SW480 (cell line): ENCODE measurements at regions not wholly inside any gene's neighbourhood (a gene's known extent, or its start where the extent isn't known, plus 50 kb on each side); places are given as distances from the start of the nearest gene placed in this dataset.

Experiments
- DNase-seq: peaks from one replicate; pipeline ENCODE4 v3.0.0-alpha.2; 2016; ENCODE audit warnings: low spot score

DNA sequence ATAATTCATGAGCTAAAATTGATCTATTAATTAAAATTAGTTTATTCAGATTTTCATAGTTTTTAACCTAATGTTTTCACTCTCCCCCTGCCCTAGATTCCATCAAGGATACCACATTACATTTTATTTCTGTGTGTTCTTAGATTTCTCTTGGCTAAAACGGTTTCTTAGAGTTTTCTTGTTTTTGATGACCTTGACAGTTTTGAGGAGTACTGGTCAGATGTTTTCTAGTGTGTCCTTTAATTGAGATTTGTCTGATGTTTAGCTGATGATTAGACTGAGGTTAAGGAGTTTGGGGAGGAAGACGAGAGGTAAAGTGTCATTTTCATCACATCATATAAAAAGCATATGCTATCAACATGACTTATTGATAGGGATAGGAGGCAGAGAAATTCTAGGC lies 475.9 kb downstream of the SQOR start:
- DNase-seq = no peak

DNA sequence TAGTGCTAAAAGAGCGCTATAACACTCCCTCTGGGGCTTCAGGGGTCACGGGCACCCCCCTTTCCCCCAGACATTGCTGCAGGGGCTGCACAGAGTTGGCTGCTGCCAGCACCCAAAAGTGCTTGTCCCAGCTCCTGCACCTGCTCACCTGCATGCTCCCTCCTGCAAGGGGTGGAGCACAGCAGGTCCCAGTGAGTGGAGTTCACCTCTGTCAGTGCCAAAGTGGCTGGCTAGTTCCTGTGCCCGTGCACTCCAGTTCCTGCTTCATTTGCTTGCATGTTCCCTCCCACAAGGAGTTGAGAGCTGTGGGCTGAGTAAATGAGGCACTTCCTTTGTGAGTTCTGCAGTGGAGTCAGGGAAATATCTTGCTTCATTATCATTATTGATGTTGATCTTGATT lies 476.9 kb downstream of the SQOR start:
- no peak for DNase-seq

DNA sequence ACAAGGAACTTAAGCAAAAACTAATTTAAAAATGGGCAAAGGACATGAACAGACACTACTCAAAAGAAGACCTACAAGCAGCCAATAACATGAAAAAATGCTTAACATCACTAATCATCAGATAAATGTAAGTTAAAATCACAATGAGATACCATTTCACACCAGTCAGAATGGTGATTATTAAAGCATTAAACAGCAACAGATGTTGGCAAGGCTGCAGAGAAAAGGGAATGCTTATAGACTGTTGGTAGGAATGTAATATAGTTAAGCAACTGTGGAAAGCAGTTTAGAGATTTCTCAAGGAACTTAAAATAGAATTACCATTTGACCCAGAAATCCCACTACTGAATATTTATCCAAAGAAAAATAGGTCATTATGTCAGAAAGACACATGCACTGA lies 482.2 kb downstream of the SQOR start:
- DNase-seq = no peak

DNA sequence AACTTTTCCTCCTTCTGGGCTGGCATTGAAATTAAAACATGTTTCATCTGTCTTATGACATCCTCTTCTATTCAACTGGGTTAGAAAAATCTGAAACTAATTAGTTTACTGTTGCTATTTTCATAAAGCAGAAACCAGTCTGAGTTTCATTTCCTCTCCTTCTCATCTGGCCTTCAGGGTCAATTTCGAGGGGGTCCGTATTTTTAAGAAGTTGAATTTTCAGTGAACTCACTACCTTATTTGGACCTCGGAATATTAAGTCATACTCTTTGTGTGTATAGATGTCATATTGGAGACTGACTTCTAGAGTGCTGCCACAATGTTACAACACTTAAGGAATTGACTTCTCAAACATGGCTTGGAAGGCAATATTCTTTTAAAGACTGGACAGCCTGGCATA lies 485.9 kb downstream of the SQOR start:
- no peak for DNase-seq

DNA sequence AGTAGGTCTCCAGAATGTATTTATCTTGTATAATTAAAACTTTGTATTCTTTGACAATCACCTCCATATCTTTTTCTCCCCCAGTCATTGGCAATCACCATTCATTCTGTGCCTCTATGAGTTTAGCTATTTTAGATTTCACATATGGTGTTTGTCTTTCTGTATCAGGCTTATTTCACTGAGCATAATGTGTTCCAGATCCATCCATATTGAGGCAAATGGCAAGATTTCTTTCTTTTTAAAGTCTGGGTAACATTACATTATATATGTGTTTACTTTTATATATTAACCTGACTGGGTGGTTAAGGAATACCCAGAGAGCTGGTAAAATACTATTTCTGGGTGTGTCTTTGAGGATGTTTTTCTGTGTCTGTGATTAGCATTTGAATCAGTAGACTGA lies 486.6 kb downstream of the SQOR start:
- no peak for DNase-seq

DNA sequence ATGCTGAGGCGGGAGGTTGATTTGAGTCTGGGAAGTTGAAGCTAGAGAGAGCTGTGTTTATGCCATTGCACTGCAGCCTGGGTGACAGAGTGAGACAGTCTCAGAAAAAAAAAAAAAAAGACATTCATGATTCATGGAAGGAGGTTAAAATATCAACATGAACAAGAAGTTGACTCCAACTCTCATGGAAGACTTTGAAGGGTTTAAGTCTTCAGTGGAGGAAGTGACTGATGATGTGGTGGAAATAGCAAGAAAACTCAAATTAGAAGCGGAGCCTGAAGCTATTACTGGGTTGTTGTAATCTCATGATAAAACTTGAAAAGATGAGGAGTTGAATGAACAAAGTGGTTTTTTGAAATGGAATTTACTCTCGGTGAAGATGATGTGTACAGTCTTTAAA lies 491.8 kb downstream of the SQOR start:
- no peak for DNase-seq

DNA sequence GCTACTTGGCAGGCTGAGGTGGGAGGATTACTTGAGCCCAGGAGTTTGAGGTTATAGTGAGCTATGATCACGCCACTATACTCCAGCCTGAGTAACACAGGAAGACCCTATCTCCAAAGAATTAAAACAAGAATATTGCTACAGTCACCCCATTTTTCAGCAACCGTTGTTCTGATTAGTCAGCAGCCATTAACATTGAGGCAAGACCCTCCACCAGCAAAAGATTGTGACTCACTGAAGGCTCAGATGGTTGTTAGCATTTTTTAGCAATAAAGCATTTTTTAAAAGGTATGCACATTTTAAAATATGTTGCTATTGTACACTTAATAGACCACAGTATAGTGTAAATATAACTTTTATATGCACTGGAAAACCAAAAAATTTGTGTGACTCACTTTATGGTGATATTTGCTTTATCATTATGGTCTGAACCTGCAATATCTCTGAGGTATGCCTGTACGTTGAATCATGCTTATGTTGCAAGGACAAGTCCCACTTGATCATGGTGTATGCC lies 492.6 kb downstream of the SQOR start:
- no peak for DNase-seq

DNA sequence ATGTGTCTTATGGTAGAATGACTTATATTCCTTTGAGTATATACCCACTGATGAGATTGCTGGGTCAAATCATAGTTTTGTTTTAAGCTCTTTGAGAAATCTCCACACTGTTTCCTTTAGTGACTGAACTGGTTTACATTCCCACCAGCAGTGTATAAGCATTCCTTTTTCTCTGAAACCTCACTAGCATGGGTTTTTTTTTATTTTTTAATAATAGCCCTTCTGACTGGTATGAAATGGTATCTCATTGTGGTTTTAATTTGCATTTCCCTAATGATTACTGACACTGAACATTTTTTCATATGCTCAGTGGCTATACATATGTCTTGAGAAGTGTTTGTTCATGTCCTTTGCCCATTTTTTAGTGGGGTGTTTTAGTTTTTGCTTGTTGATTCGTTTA lies 494.3 kb downstream of the SQOR start:
- DNase-seq = no peak

DNA sequence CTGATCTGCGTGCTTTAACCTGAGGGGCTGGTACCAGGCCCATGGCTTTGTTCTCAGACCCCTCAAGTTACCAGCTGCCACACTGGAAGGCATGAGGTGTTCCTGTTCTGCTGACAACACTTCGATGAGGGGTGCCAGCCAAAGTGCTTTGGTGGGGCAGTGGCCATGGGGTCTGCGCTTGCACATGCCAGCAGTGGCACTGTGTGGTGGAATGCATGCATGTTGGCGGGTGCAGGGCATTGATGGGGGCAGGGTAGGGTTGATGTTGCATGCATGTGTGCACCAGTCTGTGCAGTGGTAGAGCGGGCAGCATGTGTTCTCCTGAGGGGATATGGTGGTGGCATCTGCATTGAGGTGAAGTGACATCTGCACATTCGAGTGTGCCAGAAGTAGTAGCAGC lies 497.0 kb downstream of the SQOR start:
- DNase-seq = no peak

DNA sequence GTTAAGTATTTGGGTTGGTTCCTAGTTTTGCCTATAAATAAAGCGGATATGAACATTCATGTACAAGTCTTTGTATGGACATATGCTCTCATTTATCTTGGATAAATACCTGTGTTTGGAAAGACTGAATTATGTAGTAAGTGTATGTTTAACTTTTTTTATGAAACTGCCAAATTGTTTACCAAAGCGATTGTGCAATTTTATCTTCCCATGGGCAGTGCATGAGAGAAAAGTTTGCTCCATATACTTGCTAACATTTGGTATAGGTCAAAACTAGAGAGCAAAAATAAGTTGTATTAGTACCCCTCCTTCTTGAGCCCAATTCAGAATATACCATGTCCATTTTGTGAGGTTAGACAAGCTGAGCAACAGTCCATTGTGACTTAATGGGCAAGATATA lies 502.6 kb downstream of the SQOR start:
- DNase-seq = no peak

DNA sequence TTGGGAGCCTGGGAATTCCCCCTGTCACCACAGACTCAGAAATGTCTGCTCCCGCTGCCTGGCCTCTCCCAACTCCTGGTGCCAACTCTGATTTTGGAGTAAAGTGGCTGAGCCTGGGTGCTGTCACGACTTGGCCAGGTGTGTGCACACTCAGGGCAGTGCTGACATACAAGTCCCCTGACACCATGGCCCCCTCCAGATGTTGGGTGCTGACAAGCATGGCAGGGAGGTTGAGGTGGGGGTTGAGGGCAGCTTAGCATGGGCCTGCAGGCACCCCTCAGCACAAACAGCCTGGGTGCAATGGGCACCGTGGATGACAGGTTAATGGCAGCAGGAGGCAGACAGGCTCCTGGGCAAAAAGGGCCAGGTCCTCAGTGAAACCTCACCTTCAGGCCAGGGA lies 511.2 kb downstream of the SQOR start:
- DNase-seq = no peak

DNA sequence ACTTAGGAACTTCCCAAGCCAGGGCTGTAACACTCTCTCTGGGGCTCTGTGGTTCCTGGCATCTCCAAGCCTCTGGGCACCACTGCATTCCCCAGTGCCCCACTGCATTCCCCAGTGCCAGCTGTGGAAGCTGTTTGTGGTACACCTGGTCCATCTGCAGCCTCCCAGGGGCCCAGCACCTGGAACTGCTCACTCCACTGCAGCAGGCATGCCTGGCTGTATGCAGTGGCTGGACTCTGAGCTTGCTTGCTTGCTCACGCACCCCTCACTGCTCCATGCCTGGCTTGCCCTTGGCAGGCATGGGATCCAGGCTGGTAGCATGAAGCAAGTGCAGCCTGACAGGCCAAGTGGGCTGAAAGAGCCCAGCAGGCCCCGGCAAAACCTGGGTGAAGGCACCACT lies 512.1 kb downstream of the SQOR start:
- DNase-seq = no peak

DNA sequence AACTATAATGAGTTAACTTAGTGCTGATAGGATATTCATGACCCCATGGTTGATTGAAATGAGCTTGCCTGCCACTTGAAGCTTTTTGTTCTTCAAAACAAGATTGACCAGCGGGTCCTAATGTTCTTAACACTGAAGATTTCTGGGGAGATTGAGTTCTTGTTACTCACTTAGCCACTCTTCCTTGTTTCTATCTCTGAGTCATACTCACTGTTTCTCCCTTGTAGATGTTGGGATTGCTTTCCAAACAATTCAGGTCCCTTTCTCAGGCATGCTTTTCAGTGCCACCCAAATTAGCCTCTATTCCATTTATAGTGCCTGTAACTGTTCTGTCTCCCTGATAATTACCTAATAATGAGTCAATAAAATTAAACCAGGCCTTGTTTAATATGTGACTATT lies 517.0 kb downstream of the SQOR start:
- no peak for DNase-seq

DNA sequence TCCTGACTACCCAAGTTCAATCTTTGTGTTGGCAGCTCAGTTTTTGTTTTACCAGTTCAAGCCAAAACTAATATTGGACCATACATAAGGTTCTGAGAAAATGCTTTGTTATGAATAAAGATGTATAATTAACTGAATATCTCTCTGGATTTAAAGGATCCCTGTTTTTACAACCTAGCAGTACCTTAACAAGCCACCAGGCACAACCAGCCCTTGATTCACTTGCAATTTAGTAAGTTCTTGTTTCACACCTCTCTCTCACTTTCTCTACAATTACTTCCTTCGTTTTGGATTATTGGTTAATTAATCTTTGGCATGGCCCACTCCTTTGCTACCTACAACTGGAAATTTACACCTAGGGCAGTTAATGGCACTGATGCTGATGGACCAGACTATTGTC lies 531.9 kb downstream of the SQOR start:
- no peak for DNase-seq

DNA sequence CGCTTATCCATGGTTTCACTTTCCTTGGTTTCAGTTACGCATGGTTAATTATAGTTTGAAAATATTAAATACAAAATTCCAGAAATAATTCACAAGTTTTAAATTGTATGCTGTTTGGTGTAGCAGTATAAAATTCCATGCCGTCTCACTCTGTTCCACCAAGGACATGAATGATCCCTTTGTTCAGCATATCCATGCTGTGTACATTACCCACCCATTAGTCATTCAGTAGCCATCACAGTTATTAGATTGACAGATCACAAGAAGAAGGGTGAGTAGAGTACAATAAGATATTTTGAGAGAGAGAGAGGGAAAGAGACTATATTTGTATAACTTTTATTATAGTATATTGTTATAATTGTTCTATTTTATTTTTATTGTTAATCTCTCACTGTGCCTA lies 535.5 kb downstream of the SQOR start:
- peak; percentile 1 for DNase-seq

DNA sequence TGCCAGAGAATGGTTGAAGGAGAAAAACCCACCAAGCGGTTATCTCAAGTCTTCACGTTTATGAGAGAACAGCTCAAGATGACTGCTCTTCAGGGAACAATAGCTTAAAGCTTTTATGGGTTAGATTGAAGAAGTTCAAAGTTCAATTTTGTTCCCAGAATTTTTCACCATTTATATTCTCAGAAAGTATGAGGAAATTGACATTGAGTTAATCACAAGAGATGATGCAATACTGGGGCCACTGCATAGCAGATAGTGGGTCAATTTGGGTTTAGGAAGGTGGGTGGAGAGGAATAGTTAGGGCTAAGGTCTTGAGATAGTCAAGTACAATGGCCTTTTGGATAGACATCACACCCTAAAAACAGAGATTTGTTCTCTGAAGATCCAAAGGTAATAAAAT lies 539.3 kb downstream of the SQOR start:
- DNase-seq = no peak

DNA sequence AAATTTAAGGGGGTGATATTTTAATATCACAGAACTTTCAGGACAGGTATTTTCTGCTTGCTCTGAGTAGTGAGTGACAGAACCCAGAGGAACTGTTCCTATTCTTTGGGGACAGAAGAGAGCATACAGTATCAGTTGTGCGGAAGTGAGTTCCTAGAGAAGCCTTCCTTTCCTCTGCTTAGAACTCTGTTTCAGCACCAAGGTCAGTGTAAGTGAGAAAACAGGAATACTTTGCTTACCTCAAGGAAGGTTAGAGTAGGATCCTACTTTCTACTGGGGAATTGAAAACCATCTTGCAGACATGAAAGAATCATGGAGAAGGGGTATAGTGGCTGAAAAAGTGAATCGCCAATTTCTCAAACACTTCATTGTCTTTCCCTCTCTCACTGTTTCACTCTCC lies 542.4 kb downstream of the SQOR start:
- no peak for DNase-seq

DNA sequence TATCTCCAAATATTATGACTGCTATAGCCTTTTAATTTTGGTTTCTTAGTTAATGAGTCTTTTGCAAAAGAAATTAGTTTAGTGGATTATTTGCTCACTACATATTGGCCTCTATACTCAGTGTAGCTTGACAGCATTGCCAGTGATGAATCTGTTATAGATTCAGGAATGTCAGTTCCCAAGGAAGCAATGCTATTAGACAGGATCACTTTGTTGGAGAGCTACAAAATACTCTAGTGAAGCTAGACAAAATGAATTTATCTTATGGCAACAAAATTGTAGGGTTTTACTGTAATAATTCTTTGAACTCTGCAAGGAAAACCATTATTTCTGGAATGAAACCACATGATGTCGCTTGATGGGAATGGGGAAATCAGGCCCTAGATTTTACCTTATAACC lies 543.3 kb downstream of the SQOR start:
- DNase-seq = no peak

DNA sequence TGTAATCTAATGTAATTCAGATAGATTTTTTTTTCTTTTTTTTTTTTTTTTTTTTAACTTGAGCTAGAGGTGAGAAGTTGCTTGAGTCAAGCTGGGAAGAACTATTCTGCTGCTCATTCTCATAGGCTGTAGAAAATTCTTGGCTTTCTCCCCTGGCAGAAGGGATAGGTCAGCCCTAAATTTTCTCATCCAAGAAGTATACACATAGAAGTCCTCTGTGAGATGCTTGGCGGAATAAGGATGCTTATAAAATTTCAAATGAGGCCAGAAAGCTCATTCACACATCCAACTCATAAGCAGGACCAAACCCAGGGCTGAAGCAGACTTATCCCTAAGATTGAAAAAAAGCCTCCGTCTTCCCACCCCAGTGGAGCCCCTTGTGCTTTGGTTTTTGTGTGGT lies 572.5 kb downstream of the SQOR start:
- no peak for DNase-seq

DNA sequence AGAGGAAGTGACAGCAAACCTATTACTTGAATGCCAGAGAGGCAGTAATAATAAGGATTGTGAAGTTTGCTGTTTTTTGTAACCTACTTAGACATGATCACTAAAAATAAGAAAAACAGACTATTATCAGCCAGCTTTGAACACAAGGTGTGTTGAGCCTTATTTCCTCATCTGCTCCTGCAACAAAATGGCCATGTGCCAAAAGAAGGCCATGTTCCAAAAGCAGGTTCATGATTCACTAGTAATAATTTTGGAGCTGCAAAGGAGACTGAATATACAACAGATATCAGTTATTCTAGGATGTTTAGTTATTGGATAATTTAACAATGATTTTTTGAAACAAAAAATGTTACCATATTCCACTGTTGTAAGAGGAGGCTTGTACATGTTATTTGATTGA lies 578.7 kb downstream of the SQOR start:
- DNase-seq = no peak

DNA sequence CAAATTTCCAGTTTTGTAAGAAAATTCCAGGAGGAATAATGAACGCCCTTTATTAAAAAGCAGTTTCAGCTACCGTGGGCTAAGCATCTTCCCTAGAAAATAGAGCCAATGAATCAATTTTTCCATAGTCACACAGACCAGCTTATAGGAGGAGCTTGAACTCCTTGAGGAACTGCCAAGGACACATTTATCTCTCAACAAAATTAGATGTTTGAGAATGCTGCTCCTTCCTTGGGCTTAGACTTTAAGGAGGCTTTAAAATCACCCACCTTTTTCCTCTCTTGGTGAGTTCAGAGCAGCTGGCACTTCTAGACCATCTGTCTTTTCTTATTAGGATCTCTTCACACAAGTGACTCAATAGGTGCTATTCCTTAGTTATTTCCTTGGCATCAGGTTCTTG lies 588.0 kb downstream of the SQOR start:
- DNase-seq = no peak

DNA sequence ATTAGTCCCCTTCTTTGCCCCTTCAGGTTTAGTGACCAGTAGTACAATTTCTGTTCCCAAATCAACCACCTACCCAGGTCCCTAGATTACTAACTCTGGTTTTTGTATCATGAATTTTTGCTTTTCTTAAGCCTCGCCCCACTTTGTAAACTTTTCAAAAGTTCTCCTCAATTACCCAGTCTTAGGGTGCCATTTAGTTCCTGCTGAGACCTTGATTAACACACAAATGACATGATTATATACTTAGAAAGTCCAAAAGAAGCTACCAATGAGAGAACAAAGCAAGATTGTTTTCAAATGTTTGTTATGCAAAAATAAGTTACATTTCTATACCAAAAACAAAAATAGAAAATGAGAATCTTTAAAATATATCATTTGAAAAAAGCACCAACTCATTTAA lies 594.4 kb downstream of the SQOR start:
- no peak for DNase-seq

DNA sequence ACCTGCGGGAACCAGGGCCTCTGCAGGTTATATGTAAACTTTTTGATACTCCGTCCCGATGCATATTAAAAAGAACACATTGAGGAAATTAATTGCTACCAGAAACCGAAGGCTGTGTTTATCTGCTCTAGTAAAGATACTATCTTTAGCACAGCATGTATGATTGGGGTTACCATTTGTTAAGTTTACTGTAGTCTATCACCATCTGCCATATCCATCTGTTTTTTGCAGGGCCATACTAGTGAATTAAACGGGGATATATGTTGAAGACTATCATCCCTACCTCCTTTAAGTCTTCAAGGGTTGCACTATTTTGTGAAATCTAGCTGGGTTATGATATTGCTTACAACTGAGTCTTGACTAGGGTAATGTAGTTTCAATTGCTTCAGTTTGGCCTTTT lies 597.0 kb downstream of the SQOR start:
- no peak for DNase-seq

DNA sequence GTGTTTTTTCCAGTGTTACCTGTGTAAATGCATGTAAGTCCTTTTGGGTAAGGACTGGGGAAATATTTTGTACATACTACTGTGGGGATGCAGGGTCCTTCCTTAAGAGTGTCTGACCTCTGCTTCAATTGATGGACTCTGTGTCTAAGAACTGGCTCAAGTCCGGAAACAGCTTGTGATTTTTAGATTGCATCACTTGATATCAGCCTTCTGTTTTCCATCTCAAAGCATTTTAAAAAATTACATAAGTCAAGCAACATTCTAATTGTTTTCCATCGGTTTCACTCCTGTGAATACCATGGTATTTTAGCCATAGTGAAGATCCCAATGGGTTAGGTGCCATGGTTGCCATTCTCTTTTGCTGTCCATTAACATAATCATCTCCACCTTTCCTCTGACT lies 597.6 kb downstream of the SQOR start:
- no peak for DNase-seq

DNA sequence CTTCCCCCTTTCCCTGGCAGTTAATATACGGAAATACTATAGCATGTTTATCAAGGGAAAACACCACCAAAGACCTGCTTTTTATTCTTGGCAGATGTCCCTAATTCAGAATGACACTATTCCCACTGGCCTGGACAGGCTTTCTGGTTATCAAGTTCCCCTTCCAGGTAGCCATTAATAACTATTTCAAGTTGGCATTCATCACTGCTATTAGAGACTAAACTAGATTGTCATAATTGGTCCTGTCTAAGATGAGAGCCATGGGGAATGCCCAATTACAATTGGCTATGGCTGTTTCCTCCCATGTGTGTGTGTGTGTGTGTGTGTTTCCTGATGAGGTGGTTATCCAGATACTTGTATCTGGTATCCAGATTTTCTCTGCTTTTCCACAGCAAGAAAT lies 608.1 kb downstream of the SQOR start:
- DNase-seq = no peak
